Testis (tissue), 2 donors: ENCODE measurements at regions not wholly inside any gene's neighbourhood (a gene's known extent, or its start where the extent isn't known, plus 50 kb on each side); places are given as distances from the start of the nearest gene placed in this dataset.

ENCODE experiments used
- DNase-seq: peaks from one replicate; pipeline ENCODE4 v3.0.0-alpha.2; 2019
- H3K27ac ChIP-seq, 2 donors: fragments of 200-600 bp; sonication (generic); one replicate each; pipeline ENCODE4 v1.5.1; 2019
- H3K27me3 ChIP-seq: fragments of 200-600 bp; sonication (generic); one replicate; pipeline ENCODE4 v1.5.1; 2019
- H3K36me3 ChIP-seq: fragments of 200-600 bp; sonication (generic); one replicate; pipeline ENCODE4 v1.5.1; 2017; ENCODE audit warnings: low read depth; ENCODE audit errors: missing control alignments
- H3K4me1 ChIP-seq: fragments of 200-600 bp; sonication (generic); one replicate; pipeline ENCODE4 v1.5.1; 2019
- H3K4me3 ChIP-seq, 2 donors: fragments of 200-600 bp; sonication (generic); one replicate each; pipeline ENCODE4 v1.5.1; 2017 to 2019
- H3K9me3 ChIP-seq: fragments of 200-600 bp; sonication (generic); one replicate; pipeline ENCODE4 v1.5.1; 2017
- CTCF ChIP-seq, 3 experiments: fragments of 450-650 bp in 2 of 3; fragments of 200-600 bp in 1 of 3; sonication (generic) in 1 of 3; IDR thresholded peaks; one replicate each; pipeline ENCODE4 v1.5.1; 2016 to 2019; ENCODE audit warnings: antibody characterized with exemption in 3 of 3, mild to moderate bottlenecking in 2 of 3, moderate library complexity in 1 of 3
- POLR2A ChIP-seq: fragments of 450-650 bp; IDR thresholded peaks from one replicate; pipeline ENCODE4 v1.6.1; 2017; ENCODE audit warnings: antibody characterized with exemption, mild to moderate bottlenecking, moderate library complexity
- WGBS, 2 donors: methylation state at CpG; one replicate each; pipeline ENCODE4 v1.1.5; 2018; 5-methylcytosine and 5-hydroxymethylcytosine counted together
- intact Hi-C: fragments of 100-400 bp; cut with DNase I; formaldehyde crosslinking; loops from one replicate; pipeline ENCODE4 v1.15.1; 2023; ENCODE audit warnings: low total_unique reads

- no peak for TF ChIP-seq POLR2A
- no peak for TF ChIP-seq CTCF (IDR thresholded peaks at IDR 0.05)
- H3K27me3 ChIP-seq, result no peaks in the 10 kb centered on the region
- H3K27ac ChIP-seq, result no peak overlapping the region
- intact Hi-C loops, result no loop called here
- H3K9me3 ChIP-seq, result no peaks in the 10 kb centered on the region
- DNase-seq, result no peak
- 64 to 68% methylated on average over 18 of the region's 18 CpGs for WGBS, 2 donors
- H3K4me1 ChIP-seq, result peaks cover 3% of the 10 kb centered on the region
- no peaks in the 10 kb centered on the region for H3K36me3 ChIP-seq
- H3K4me3 ChIP-seq, result peak overlapping the region; percentile 12 to 34
Measured at GRCh38 chr18:4807604-4808293, 352.6 kb upstream of the DLGAP1 start.

- no peak overlapping the region for H3K27ac ChIP-seq
- WGBS, 2 donors, result 80 to 89% methylated on average over 1 of the region's 1 CpG
- no peak overlapping the region for H3K4me3 ChIP-seq
- TF ChIP-seq POLR2A (no peak), CTCF (IDR thresholded peaks at IDR 0.05) (no peak)
- intact Hi-C loops, result no loop called here
- H3K27me3 ChIP-seq, result no peaks in the 10 kb centered on the region
- H3K4me1 ChIP-seq, result peaks cover 1% of the 10 kb centered on the region
- no peaks in the 10 kb centered on the region for H3K9me3 ChIP-seq
- H3K36me3 ChIP-seq, result no peaks in the 10 kb centered on the region
- DNase-seq, result no peak
Measured at GRCh38 chr18:4806331-4806730, 351.2 kb upstream of the DLGAP1 start.

GRCh38 chr18:4802296-4802695, 347.2 kb upstream of the DLGAP1 start:
- H3K27me3 ChIP-seq, result no peaks in the 10 kb centered on the region
- no peaks in the 10 kb centered on the region for H3K36me3 ChIP-seq
- 77 to 86% methylated on average over 2 of the region's 2 CpGs for WGBS, 2 donors

GRCh38 chr18:4801151-4801550, 346.0 kb upstream of the DLGAP1 start:
- DNase-seq, result no peak
- WGBS, 2 donors, result 91 to 97% methylated on average over 2 of the region's 2 CpGs

More at GRCh38 chr18:4802296-4802695, 347.2 kb upstream of the DLGAP1 start:
- no peak overlapping the region for H3K27ac ChIP-seq
- H3K9me3 ChIP-seq, result no peaks in the 10 kb centered on the region
- no peak for TF ChIP-seq POLR2A
- no peak for TF ChIP-seq CTCF (IDR thresholded peaks at IDR 0.05)
- no peaks in the 10 kb centered on the region for H3K4me1 ChIP-seq
- DNase-seq, result no peak
- intact Hi-C loops, result no loop called here
- no peak overlapping the region for H3K4me3 ChIP-seq

More at GRCh38 chr18:4801151-4801550, 346.0 kb upstream of the DLGAP1 start:
- Histone ChIP-seq H3K27me3 (no peaks in the 10 kb centered on the region), H3K4me3 (no peak overlapping the region), H3K36me3 (no peaks in the 10 kb centered on the region), H3K27ac (no peak overlapping the region), H3K9me3 (no peaks in the 10 kb centered on the region), H3K4me1 (no peaks in the 10 kb centered on the region)
- no peak for TF ChIP-seq POLR2A
- TF ChIP-seq CTCF (IDR thresholded peaks at IDR 0.05), result no peak
- intact Hi-C loops, result no loop called here
